ENCODE measurements at regions not wholly inside any gene's neighbourhood (a gene's known extent, or its start where the extent isn't known, plus 50 kb on each side); places are given as distances from the start of the nearest gene placed in this dataset.

GRCh38 chr2:898319-898718, 52.3 kb upstream of the SNTG2 start:
- no peak overlapping the region for H3K4me3 ChIP-seq (IDR thresholded peaks at IDR 0.05; ENCODE audit: insufficient read depth, low read depth, low read length)
- H3K27me3 ChIP-seq (ENCODE audit: insufficient read depth, low read depth) = no peaks in the 10 kb centered on the region
- no peak overlapping the region for H3K9ac ChIP-seq
- TF ChIP-seq CTCF (conservative IDR thresholded peaks at IDR 0.05; ENCODE audit: low read depth, low read length) = no peak
- no peak overlapping the region for H2AFZ ChIP-seq (ENCODE audit: low read depth)
- H3K27ac ChIP-seq = no peak overlapping the region
- H3K4me2 ChIP-seq = no peak overlapping the region
- H3K4me1 ChIP-seq (ENCODE audit: low read depth, poor library complexity, severe bottlenecking) = no peaks in the 10 kb centered on the region
- H3K79me2 ChIP-seq (ENCODE audit: insufficient read depth, low read depth) = no peaks in the 10 kb centered on the region
- no peaks in the 10 kb centered on the region for H4K20me1 ChIP-seq (ENCODE audit: insufficient read depth)
- H3K36me3 ChIP-seq (ENCODE audit: insufficient read depth) = no peaks in the 10 kb centered on the region

GRCh38 chr2:897091-897490, 53.6 kb upstream of the SNTG2 start:
- Histone ChIP-seq H3K4me3 (IDR thresholded peaks at IDR 0.05; ENCODE audit: insufficient read depth, low read depth, low read length) (no peak overlapping the region), H3K4me1 (ENCODE audit: low read depth, poor library complexity, severe bottlenecking) (no peaks in the 10 kb centered on the region), H3K27ac (no peak overlapping the region), H3K36me3 (ENCODE audit: insufficient read depth) (no peaks in the 10 kb centered on the region), H3K27me3 (ENCODE audit: insufficient read depth, low read depth) (no peaks in the 10 kb centered on the region), H3K9ac (no peak overlapping the region), H4K20me1 (ENCODE audit: insufficient read depth) (no peaks in the 10 kb centered on the region), H3K4me2 (no peak overlapping the region), H3K79me2 (ENCODE audit: insufficient read depth, low read depth) (no peaks in the 10 kb centered on the region), H2AFZ (ENCODE audit: low read depth) (no peak overlapping the region)
- TF ChIP-seq CTCF (conservative IDR thresholded peaks at IDR 0.05; ENCODE audit: low read depth, low read length) = no peak

GRCh38 chr2:893311-893710, 57.3 kb upstream of the SNTG2 start:
- no peaks in the 10 kb centered on the region for H4K20me1 ChIP-seq (ENCODE audit: insufficient read depth)
- H3K4me2 ChIP-seq = no peak overlapping the region
- no peaks in the 10 kb centered on the region for H3K79me2 ChIP-seq (ENCODE audit: insufficient read depth, low read depth)

GRCh38 chr2:892892-893291, 57.8 kb upstream of the SNTG2 start:
- no peaks in the 10 kb centered on the region for H3K27me3 ChIP-seq (ENCODE audit: insufficient read depth, low read depth)
- no peaks in the 10 kb centered on the region for H3K36me3 ChIP-seq (ENCODE audit: insufficient read depth)
- no peak overlapping the region for H3K4me3 ChIP-seq (IDR thresholded peaks at IDR 0.05; ENCODE audit: insufficient read depth, low read depth, low read length)
- no peak overlapping the region for H3K9ac ChIP-seq
- no peak overlapping the region for H2AFZ ChIP-seq (ENCODE audit: low read depth)
- H4K20me1 ChIP-seq (ENCODE audit: insufficient read depth) = no peaks in the 10 kb centered on the region
- TF ChIP-seq CTCF (conservative IDR thresholded peaks at IDR 0.05; ENCODE audit: low read depth, low read length) = no peak
- no peak overlapping the region for H3K4me2 ChIP-seq
- no peak overlapping the region for H3K27ac ChIP-seq
- no peaks in the 10 kb centered on the region for H3K79me2 ChIP-seq (ENCODE audit: insufficient read depth, low read depth)
- no peaks in the 10 kb centered on the region for H3K4me1 ChIP-seq (ENCODE audit: low read depth, poor library complexity, severe bottlenecking)

More at GRCh38 chr2:893311-893710, 57.3 kb upstream of the SNTG2 start:
- H3K36me3 ChIP-seq (ENCODE audit: insufficient read depth) = no peaks in the 10 kb centered on the region
- no peak overlapping the region; the same call in 1 of the 2 replicates for H2AFZ ChIP-seq (ENCODE audit: low read depth)
- no peak overlapping the region for H3K9ac ChIP-seq
- no peaks in the 10 kb centered on the region for H3K27me3 ChIP-seq (ENCODE audit: insufficient read depth, low read depth)
- no peak overlapping the region for H3K4me3 ChIP-seq (IDR thresholded peaks at IDR 0.05; ENCODE audit: insufficient read depth, low read depth, low read length)
- H3K4me1 ChIP-seq (ENCODE audit: low read depth, poor library complexity, severe bottlenecking) = no peaks in the 10 kb centered on the region
- H3K27ac ChIP-seq = no peak overlapping the region
- no peak for TF ChIP-seq CTCF (conservative IDR thresholded peaks at IDR 0.05; ENCODE audit: low read depth, low read length)
